ENCODE measurements at regions not wholly inside any gene's neighbourhood (a gene's known extent, or its start where the extent isn't known, plus 50 kb on each side); places are given as distances from the start of the nearest gene placed in this dataset.

DNA sequence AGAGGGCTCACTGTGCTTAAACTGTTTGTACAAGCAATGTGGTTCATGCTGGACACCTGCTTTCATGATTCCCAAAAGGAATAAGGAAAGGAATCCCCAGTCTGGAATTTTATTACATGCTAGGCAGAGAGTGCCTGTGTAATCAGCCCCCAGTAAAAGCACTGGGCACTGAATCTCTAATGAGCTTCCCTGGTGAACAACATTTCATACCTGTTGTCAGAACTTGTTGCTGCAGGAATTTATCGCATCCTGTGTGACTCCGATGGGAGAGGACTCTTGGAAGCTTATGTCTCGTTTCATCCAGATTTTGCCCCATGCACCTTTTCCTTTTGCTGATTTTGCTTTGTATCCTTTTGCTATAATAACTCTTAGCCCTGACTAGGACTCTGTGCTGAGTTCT, 190.2 kb upstream of the HMGA2 start:
- no peak for TF ChIP-seq CTCF (IDR thresholded peaks at IDR 0.05; ENCODE audit: insufficient read depth, low read depth, low read length)
- no peak for TF ChIP-seq EZH2 (IDR thresholded peaks at IDR 0.05; ENCODE audit: insufficient read depth, low read length)

All from astrocyte (in vitro differentiated cells and primary cell).